Spinal cord (tissue), 9 donors: ENCODE measurements at regions not wholly inside any gene's neighbourhood (a gene's known extent, or its start where the extent isn't known, plus 50 kb on each side); places are given as distances from the start of the nearest gene placed in this dataset.

Experiments used
- DNase-seq, 6 donors: peaks; one replicate each; pipeline versions ENCODE4 v3.0.0 to v3.0.0-alpha.2; 2013 to 2015; ENCODE audit warnings: low spot score in 6 of 6, low read depth in 4 of 6
- H3K27ac ChIP-seq: one replicate; pipeline ENCODE4 v1.5.1; 2013; ENCODE audit warnings: low read depth, low read length, control low read depth
- H3K27me3 ChIP-seq: one replicate; pipeline ENCODE4 v1.6.1; 2013; ENCODE audit warnings: low read length; ENCODE audit not compliant: control insufficient read depth, insufficient read depth
- H3K36me3 ChIP-seq: one replicate; pipeline ENCODE4 v1.6.1; 2013; ENCODE audit warnings: low read length; ENCODE audit not compliant: control insufficient read depth, insufficient read depth
- H3K4me1 ChIP-seq: one replicate; pipeline ENCODE4 v1.6.1; 2013; ENCODE audit warnings: low read length; ENCODE audit not compliant: control insufficient read depth, insufficient read depth
- H3K4me3 ChIP-seq: one replicate; pipeline ENCODE4 v1.5.1; 2013; ENCODE audit warnings: low read depth, low read length, control low read depth
- H3K9me3 ChIP-seq: one replicate; pipeline ENCODE4 v1.6.1; 2013; ENCODE audit warnings: low read length; ENCODE audit not compliant: control insufficient read depth, insufficient read depth
- WGBS: methylation state at CpG from one replicate; pipeline ENCODE4 v1.1.5; 2013; ENCODE audit warnings: missing lambda C conversion rate; ENCODE audit not compliant: insufficient coverage; 5-methylcytosine and 5-hydroxymethylcytosine counted together
- donor health status: healthy.

DNA sequence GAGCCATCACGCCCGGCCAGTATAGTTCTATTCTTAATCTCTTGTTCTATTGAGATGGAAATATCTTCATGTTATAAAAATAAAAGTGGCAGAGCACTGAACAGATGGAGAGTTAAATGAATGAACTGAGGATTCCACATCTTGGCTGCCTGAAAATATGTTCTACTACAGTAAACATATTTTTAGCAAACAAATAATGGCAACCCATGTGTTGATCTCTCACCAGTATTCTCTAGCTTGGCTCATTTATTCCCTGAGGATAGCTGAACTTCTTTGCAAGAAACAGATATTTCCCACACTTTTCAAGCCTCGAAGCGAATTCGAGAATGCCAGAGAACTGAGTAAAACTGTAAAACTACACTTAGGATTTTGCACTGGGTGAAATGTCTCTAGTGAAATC lies 58.9 kb downstream of the DIRAS3 start:
- no peaks in the 10 kb centered on the region for H3K36me3 ChIP-seq
- no peak overlapping the region for H3K4me3 ChIP-seq
- H3K27me3 ChIP-seq: no peaks in the 10 kb centered on the region
- no CpG with 5 or more reads among the region's 5 CpGs for WGBS
- no peaks in the 10 kb centered on the region for H3K4me1 ChIP-seq
- H3K9me3 ChIP-seq: peaks cover 4% of the 10 kb centered on the region
- peak in 2 of 6 donors; percentile 24 to 87 for DNase-seq
- H3K27ac ChIP-seq: no peak overlapping the region

GRCh38 chr1:67988066-67988465 lies 62.4 kb downstream of the DIRAS3 start:
- Histone ChIP-seq H3K27ac (no peak overlapping the region), H3K9me3 (no peaks in the 10 kb centered on the region), H3K4me3 (no peak overlapping the region), H3K36me3 (no peaks in the 10 kb centered on the region), H3K27me3 (no peaks in the 10 kb centered on the region), H3K4me1 (no peaks in the 10 kb centered on the region)
- DNase-seq: no peak
- WGBS: 67% methylated on average over 3 of the region's 5 CpGs

- 80% methylated on average over 1 of the region's 13 CpGs for WGBS
- DNase-seq: no peak
- no peaks in the 10 kb centered on the region for H3K9me3 ChIP-seq
- no peak overlapping the region for H3K27ac ChIP-seq
- H3K27me3 ChIP-seq: no peaks in the 10 kb centered on the region
- no peaks in the 10 kb centered on the region for H3K36me3 ChIP-seq
- no peak overlapping the region for H3K4me3 ChIP-seq
- H3K4me1 ChIP-seq: no peaks in the 10 kb centered on the region
Measured at GRCh38 chr1:67987046-67987799, 63.2 kb downstream of the DIRAS3 start.

DNA sequence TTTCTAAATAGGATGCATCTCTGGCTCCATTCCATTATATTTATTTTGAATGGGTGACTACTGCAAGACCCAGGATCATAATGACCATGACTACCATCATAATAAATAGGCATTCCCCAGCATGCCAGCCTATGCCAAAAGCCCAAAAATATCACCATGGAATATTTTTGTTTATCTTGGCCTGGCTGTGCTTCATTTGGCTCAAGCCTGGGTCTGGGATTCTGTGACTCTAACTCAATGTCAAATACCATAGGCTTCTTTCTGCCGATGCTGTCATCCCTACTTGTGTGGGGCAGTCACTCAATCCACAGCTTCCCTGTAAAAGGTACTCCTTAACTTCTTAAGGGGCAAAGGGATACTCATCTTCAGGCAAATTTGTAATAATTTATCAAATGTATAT lies 66.6 kb downstream of the DIRAS3 start:
- Histone ChIP-seq H3K27me3 (no peaks in the 10 kb centered on the region), H3K27ac (no peak overlapping the region), H3K36me3 (no peaks in the 10 kb centered on the region), H3K4me1 (no peaks in the 10 kb centered on the region), H3K4me3 (no peak overlapping the region), H3K9me3 (no peaks in the 10 kb centered on the region)
- DNase-seq: no peak
- WGBS: 100% methylated on average over 1 of the region's 1 CpG

DNA sequence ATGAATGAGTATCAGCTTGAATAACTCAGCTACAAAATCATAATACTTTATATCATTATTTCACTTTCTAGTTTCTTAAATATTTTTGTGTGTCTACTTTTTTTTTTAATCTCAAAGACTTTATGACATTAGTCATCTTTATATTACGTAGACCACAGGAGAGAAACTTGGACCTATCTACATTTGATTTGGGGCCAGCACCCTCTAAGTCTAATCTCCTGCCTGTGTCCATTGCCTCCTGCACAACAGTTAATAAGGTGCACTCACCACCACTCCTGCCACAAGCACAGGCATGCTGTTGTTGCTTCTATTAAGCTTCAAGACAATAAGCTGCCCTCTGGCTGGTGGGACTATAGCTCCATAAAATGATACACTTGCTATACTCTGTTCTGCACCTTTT lies 70.4 kb downstream of the DIRAS3 start:
- WGBS: 100% methylated on average over 1 of the region's 1 CpG
- no peaks in the 10 kb centered on the region for H3K9me3 ChIP-seq
- no peaks in the 10 kb centered on the region for H3K36me3 ChIP-seq
- H3K27ac ChIP-seq: no peak overlapping the region
- DNase-seq: no peak
- no peaks in the 10 kb centered on the region for H3K4me1 ChIP-seq
- no peaks in the 10 kb centered on the region for H3K27me3 ChIP-seq
- no peak overlapping the region for H3K4me3 ChIP-seq

GRCh38 chr1:67979532-67979931 lies 70.9 kb downstream of the DIRAS3 start:
- no peaks in the 10 kb centered on the region for H3K9me3 ChIP-seq
- no peaks in the 10 kb centered on the region for H3K27me3 ChIP-seq
- no peak overlapping the region for H3K27ac ChIP-seq
- 100% methylated on average over 1 of the region's 2 CpGs for WGBS
- no peak overlapping the region for H3K4me3 ChIP-seq
- no peak for DNase-seq
- no peaks in the 10 kb centered on the region for H3K36me3 ChIP-seq
- H3K4me1 ChIP-seq: no peaks in the 10 kb centered on the region

DNA sequence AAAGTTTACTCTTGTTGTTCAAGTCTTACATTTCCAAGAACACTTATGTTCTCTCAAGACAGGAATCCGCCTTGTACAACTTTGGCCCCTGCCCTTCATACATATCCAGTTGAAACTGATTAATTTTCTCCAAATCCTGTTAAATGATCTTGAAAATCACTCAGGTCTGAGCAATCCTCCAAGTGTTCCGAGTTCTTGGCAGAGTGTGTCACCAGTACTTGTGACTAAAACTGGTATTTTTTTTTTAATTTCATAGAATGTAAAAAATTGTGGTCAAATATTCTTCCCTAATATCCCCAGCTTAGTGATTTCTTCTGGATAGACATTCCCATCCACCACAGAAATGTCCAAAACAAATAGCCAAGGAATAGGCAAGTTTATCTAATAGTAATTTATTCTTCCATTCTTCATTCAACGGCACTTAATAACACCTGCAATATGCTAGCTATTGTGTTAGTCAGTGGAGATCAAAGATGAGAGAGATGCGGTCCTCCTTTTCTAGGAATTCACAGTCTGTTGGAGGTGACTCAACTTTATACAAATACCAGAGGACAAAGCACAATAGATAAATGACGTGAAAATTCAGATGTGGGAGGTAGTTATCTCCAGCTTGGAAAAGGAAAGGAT lies 71.4 kb downstream of the DIRAS3 start:
- H3K4me3 ChIP-seq: no peak overlapping the region
- no peak for DNase-seq
- H3K27ac ChIP-seq: no peak overlapping the region
- no peaks in the 10 kb centered on the region for H3K4me1 ChIP-seq
- H3K36me3 ChIP-seq: no peaks in the 10 kb centered on the region
- no peaks in the 10 kb centered on the region for H3K27me3 ChIP-seq
- H3K9me3 ChIP-seq: no peaks in the 10 kb centered on the region
- whole genome bisulfite sequencing: 100% methylated on average over 1 of the region's 5 CpGs

DNA sequence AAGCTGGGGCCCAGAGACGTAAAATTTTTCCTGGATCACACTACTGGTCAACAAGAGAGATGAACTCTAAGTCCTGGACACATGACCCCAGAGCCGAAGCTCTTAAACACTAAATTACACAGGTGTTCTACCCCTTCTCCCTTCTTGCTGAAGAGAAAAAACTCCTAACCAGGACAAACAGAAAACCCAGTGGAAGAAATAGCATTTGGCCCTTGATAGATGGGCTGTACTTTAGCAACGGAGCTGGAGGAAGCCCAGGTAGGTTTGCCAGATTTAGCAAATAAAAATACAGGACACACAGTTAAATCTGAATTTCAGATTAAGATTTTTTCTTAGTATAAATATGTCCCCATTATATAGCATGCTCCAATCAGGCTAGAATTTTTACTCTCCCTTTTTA lies 72.7 kb downstream of the DIRAS3 start:
- no peak for DNase-seq

GRCh38 chr1:67973051-67973450 lies 77.4 kb downstream of the DIRAS3 start:
- Histone ChIP-seq H3K4me1 (no peaks in the 10 kb centered on the region), H3K36me3 (no peaks in the 10 kb centered on the region), H3K9me3 (no peaks in the 10 kb centered on the region), H3K27ac (no peak overlapping the region), H3K4me3 (no peak overlapping the region), H3K27me3 (no peaks in the 10 kb centered on the region)
- DNase-seq: no peak

More for the DNA sequence above, 72.7 kb downstream of the DIRAS3 start:
- Histone ChIP-seq H3K36me3 (no peaks in the 10 kb centered on the region), H3K4me1 (no peaks in the 10 kb centered on the region), H3K27ac (no peak overlapping the region), H3K4me3 (no peak overlapping the region), H3K27me3 (no peaks in the 10 kb centered on the region), H3K9me3 (no peaks in the 10 kb centered on the region)
- WGBS: 50% methylated on average over 1 of the region's 3 CpGs

- H3K27me3 ChIP-seq: no peaks in the 10 kb centered on the region
- no peak for DNase-seq
- H3K4me1 ChIP-seq: no peaks in the 10 kb centered on the region
- H3K36me3 ChIP-seq: no peaks in the 10 kb centered on the region
- no CpG with 5 or more reads among the region's 2 CpGs for WGBS
- no peaks in the 10 kb centered on the region for H3K9me3 ChIP-seq
- H3K4me3 ChIP-seq: no peak overlapping the region
- H3K27ac ChIP-seq: no peak overlapping the region
Measured at GRCh38 chr1:67970088-67970487, 80.3 kb downstream of the DIRAS3 start.
